ENCODE measurements at regions not wholly inside any gene's neighbourhood (a gene's known extent, or its start where the extent isn't known, plus 50 kb on each side); places are given as distances from the start of the nearest gene placed in this dataset.
A peak's percentile ranks its signal among the peaks of the same experiment; 100 is the strongest.
"Not testable (repeated sequence)": the region's sequence is repeated elsewhere in the genome, so short reads cannot be mapped to it uniquely, and the experiment has no call there.

- not testable (repeated sequence) for DNase-seq (ENCODE audit: low read depth, low spot score)
Measured at GRCh38 chr11:100531290-100531689, 155.8 kb upstream of the ARHGAP42 start.

DNA sequence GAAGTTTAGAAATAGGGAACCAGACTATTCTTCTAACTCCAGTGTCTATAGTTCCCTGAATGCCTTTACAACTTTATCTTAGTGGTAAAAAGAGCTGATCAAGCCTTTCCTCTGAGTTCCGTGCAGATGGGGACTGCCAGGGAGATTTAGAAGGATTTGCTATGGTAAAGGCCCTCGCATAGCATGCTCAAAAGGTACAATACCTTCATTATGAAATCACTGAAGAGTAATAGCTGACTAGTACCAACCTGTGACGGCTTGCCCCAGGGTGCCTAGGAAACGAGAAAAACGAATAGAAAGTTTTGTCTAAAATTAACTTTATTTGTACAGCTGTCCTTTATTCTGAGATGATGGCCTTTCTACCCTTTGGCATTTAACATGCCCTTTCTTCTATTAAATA lies 150.1 kb upstream of the ARHGAP42 start:
- DNase-seq (ENCODE audit: low read depth, low spot score): no peak

DNA sequence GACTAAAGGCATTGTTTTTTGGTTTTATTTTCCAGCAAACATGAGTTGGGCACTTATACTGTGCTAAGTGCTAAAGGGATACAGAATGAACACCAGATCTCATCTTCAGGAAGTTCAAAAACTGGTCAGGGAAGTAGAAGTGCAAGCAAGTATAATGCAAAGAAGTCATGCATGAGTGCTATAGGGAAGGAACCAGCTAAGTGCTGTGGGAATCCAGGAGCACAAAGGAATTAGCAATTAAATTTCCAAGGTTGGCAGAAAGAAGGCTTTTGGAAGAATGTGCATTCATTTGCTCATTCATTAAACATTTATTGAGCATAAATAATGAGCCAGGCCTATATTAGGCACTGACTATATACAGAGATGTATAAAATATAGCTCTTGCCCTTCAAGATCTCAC lies 143.7 kb upstream of the ARHGAP42 start:
- DNase-seq (ENCODE audit: low read depth, low spot score): no peak

- DNase-seq (ENCODE audit: low read depth, low spot score): no peak
Measured at GRCh38 chr11:100545556-100545955, 141.5 kb upstream of the ARHGAP42 start.

DNA sequence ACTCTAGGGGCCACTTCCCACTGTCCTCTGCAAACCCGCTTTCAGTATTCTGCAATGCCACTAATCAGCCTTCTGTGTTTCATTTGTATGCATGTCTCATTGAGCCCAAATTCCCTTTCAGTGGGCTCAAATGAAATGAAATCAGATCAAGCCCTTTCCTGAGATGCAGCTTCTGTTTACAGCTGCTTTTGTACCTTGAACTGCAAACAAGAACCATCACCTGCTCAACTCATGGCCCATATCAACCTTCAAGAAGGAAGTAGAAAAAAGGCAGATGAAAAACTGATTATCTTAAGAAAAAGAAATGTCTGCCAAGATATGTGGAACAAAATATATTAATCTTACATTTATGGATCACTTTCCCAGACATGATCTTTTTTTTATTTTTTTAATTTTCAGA lies 141.1 kb upstream of the ARHGAP42 start:
- no peak for DNase-seq (ENCODE audit: low read depth, low spot score)

GRCh38 chr11:100546714-100547113 lies 140.4 kb upstream of the ARHGAP42 start:
- DNase-seq (ENCODE audit: low read depth, low spot score): no peak

GRCh38 chr11:100550298-100550697 lies 136.8 kb upstream of the ARHGAP42 start:
- no peak for DNase-seq (ENCODE audit: low read depth, low spot score)

- no peak for DNase-seq (ENCODE audit: low read depth, low spot score)
Measured at GRCh38 chr11:100550912-100551632, 136.0 kb upstream of the ARHGAP42 start.

GRCh38 chr11:100555931-100556330 lies 131.2 kb upstream of the ARHGAP42 start:
- no peak for DNase-seq (ENCODE audit: low read depth, low spot score)

- DNase-seq (ENCODE audit: low read depth, low spot score): no peak
Measured at GRCh38 chr11:100556781-100557180, 130.3 kb upstream of the ARHGAP42 start.

GRCh38 chr11:100557830-100558611 lies 129.1 kb upstream of the ARHGAP42 start:
- no peak for DNase-seq (ENCODE audit: low read depth, low spot score)

- DNase-seq (ENCODE audit: low read depth, low spot score): no peak
Measured at GRCh38 chr11:100560606-100561005, 126.5 kb upstream of the ARHGAP42 start.

DNA sequence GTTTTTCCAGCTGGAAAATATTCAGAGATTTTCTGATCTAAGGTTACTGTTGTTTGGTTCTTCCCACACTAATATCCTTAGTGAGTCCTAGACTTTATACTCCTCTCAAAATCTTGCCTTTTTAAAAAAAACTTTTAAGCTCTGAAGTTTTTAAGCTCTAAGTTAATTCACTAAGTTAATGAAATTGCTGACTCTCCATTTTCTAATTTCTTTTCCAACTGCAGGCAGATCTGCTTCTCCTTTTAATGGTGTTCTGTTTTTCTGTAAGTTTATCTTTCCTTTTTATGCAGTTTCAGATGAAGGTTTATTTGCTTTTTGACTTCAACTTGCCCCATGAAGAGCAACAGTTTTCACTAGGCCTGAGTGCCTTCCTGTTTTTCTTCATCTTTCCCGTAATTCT lies 125.8 kb upstream of the ARHGAP42 start:
- DNase-seq (ENCODE audit: low read depth, low spot score): no peak

- DNase-seq (ENCODE audit: low read depth, low spot score): no peak
Measured at GRCh38 chr11:100562128-100562527, 125.0 kb upstream of the ARHGAP42 start.

GRCh38 chr11:100563541-100564280 lies 123.4 kb upstream of the ARHGAP42 start:
- DNase-seq (ENCODE audit: low read depth, low spot score): peak; percentile 16

GRCh38 chr11:100573911-100574513 lies 113.1 kb upstream of the ARHGAP42 start:
- no peak for DNase-seq (ENCODE audit: low read depth, low spot score)

DNA sequence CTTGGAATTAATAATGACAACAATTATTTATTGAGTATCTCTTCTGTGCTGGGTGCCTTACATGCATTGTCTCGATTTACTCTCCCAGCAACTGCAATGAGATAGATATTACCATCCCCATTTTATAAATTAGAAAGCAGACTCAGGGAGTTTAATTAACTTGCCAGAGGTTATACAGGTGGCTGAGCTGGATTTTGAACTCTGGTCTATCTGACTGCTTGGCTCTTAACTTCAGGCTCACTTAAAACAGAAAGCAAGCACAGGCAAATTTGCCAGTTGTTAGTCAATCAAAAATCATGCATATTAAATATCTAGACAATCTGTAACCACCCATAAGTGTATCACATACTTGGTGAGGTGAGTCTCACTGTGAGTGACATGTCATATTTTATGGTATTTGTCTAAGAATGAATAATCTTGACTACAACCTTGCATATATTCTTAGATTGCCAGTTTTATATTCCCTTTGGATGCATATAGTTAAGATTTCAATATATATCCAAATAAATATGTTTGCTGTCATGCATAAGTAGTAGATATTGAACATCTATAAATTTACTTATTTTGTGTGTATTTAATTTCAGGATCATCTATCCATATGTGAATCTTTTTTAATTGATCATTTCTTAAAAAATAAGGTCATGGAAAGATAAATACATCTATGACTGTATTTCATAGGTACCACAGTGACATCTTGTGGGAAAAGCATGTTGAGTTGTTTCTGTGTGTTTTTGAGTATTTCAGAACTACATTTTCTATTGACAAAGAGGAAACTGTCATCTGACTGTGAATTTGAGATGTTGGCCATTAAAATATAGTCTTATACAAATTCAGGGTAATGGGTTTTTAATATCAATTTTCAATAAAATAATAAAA lies 112.0 kb upstream of the ARHGAP42 start:
- no peak for DNase-seq (ENCODE audit: low read depth, low spot score)

GRCh38 chr11:100575860-100576717 lies 111.0 kb upstream of the ARHGAP42 start:
- DNase-seq (ENCODE audit: low read depth, low spot score): no peak

GRCh38 chr11:100576718-100577021 lies 110.4 kb upstream of the ARHGAP42 start:
- DNase-seq (ENCODE audit: low read depth, low spot score): no peak

GRCh38 chr11:100578831-100579311 lies 108.2 kb upstream of the ARHGAP42 start:
- peak; percentile 20 for DNase-seq (ENCODE audit: low read depth, low spot score)

Measured in ELF-1 (cell line).